B cell (primary cell): ENCODE measurements at regions not wholly inside any gene's neighbourhood (a gene's known extent, or its start where the extent isn't known, plus 50 kb on each side); places are given as distances from the start of the nearest gene placed in this dataset.

Experiments used
- EZH2 ChIP-seq: IDR thresholded peaks from 2 replicates; pipeline ENCODE4 v1.6.1; 2012; ENCODE audit warnings: borderline replicate concordance, low read depth, mild to moderate bottlenecking, moderate library complexity, low read length; ENCODE audit not compliant: insufficient read depth, poor library complexity, severe bottlenecking
- TF ChIP-seq, protein P1 (sequence below): fragments of 200-600 bp; IDR thresholded peaks from one replicate; pipeline ENCODE4 v1.8.0; 2022; ENCODE audit warnings: antibody characterized with exemption, mild to moderate bottlenecking

DNA sequence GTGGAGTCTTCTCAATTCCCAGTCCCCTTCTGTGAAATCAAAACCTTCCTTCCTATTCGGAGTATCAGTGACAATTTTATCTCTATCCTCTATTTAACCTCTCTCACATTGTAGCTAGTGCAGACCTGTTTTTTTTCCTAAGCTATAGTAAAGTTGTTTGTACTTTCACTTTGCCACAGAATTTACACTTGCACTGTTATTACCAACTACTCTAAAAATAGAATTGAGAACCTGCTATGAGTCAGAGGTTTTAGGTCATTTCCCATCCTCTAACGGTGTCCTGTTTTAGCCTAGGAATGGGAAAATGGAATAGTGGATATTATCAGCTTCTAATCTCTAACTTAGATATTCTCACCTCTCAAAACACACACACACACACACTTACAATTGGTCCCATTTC, 862.7 kb downstream of the NCAM2 start:
- TF ChIP-seq, protein P1, sequence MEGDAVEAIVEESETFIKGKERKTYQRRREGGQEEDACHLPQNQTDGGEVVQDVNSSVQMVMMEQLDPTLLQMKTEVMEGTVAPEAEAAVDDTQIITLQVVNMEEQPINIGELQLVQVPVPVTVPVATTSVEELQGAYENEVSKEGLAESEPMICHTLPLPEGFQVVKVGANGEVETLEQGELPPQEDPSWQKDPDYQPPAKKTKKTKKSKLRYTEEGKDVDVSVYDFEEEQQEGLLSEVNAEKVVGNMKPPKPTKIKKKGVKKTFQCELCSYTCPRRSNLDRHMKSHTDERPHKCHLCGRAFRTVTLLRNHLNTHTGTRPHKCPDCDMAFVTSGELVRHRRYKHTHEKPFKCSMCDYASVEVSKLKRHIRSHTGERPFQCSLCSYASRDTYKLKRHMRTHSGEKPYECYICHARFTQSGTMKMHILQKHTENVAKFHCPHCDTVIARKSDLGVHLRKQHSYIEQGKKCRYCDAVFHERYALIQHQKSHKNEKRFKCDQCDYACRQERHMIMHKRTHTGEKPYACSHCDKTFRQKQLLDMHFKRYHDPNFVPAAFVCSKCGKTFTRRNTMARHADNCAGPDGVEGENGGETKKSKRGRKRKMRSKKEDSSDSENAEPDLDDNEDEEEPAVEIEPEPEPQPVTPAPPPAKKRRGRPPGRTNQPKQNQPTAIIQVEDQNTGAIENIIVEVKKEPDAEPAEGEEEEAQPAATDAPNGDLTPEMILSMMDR, result no peak
- no peak for TF ChIP-seq EZH2
